ENCODE measurements at regions not wholly inside any gene's neighbourhood (a gene's known extent, or its start where the extent isn't known, plus 50 kb on each side); places are given as distances from the start of the nearest gene placed in this dataset.

- in situ Hi-C loops (cut with MboI; ENCODE audit: low sequenced_read_pairs): no loop called here
Measured at GRCh38 chr14:76950055-76951020, 78.2 kb downstream of the IRF2BPL start.

- in situ Hi-C loops (cut with MboI; ENCODE audit: low sequenced_read_pairs): no loop called here
Measured at GRCh38 chr14:76948976-76949375, 79.5 kb downstream of the IRF2BPL start.

DNA sequence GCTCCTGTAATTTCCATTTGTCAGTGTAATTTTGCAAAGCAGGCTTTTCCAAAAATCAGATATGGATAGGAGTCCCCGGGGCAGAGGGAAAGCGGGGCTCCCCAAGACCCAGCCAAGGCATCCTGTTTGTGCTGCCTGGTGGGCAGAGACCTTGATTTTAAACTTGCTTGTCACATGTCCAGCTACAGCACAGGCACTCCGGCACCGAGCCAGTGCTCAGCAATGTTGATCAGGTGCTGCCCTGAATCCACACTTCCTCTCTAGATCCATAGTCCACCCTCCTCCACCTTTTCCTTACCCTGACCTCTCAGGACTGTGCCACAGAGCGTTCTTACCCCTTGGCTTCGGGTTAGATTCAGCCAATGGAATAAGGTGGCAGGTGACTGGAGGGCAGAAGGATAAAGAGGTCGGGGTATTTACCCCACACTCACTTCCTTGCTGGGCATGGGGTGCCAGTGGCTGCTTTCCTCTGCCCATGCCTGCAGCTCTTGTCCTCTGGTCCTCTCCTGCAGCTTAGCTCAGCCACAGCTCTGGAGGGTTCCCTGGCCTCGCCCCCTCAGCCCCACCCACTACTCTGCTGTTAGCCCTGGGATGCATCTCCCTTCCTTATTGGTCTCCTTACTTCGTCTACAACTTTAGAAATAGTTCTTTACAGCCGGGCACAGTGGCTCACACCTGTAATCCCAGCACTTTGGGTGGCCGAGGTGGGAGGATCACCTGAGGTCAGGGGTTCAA is 80.1 kb downstream of the IRF2BPL start:
- in situ Hi-C loops (cut with MboI; ENCODE audit: low sequenced_read_pairs): no loop called here

GRCh38 chr14:76947838-76948184 is 80.7 kb downstream of the IRF2BPL start:
- in situ Hi-C loops (cut with MboI; ENCODE audit: low sequenced_read_pairs): no loop called here

DNA sequence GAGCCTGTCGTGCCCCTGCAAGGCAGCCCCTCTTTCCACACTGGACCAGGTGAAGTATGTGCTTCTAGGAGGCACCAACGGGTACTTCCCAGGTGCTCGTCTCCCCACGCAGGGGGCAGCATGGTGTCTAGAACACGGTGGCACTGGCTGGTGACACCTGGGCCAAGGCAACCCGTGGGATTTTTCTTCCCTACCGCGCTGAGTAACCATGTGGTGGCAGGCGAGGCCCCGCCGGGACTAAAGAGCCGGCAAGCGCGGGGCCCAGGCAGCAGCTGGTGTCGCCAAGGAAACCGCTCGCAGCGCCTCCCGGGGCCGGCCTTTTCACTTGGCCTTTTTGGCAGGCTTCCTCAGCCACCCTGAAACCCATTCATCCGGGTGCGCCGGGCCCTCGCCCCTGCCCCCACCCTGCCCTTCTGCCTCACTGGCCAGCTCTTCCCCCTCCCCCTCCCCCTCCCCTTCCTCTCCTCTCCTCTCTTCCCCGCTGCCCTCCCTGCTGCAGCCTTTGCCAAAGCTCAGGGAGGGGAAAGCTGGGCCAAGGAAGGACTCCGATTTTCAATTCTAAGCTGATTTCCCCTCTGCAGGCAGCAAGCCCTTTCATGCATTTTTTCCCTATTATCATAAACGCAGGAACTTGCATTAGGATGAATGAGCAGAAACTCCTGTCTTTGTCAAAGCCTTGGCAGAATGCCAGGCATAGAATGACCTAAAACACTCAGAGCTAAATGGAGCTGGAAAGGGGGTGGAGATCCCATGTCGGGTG is 81.2 kb downstream of the IRF2BPL start:
- in situ Hi-C loops (cut with MboI; ENCODE audit: low sequenced_read_pairs): no loop called here

DNA sequence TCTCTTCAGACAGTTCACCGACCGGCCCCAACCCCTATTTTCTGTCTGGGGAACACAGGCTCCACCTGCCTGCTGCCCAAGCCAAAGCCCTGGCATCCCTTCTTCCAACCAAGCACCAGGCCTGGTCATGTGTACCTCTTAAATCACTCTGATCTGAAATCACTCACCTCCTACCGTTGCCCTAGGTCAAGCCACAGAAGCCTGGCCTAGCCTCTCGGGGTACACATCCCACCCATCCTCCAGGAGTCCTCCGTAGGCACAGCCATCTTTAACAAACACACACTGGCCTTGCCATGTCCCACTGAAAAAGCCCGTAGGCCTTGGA is 81.8 kb downstream of the IRF2BPL start:
- in situ Hi-C loops (cut with MboI; ENCODE audit: low sequenced_read_pairs): no loop called here

- in situ Hi-C loops (cut with MboI; ENCODE audit: low sequenced_read_pairs): no loop called here
Measured at GRCh38 chr14:76943072-76943471, 85.4 kb downstream of the IRF2BPL start.

GRCh38 chr14:76941946-76942805 is 86.3 kb downstream of the IRF2BPL start:
- in situ Hi-C loops (cut with MboI; ENCODE audit: low sequenced_read_pairs): no loop called here

- in situ Hi-C loops (cut with MboI; ENCODE audit: low sequenced_read_pairs): no loop called here
Measured at GRCh38 chr14:76941544-76941943, 87.0 kb downstream of the IRF2BPL start.

- in situ Hi-C loops (cut with MboI; ENCODE audit: low sequenced_read_pairs): no loop called here
Measured at GRCh38 chr14:76940021-76940760, 88.3 kb downstream of the IRF2BPL start.

DNA sequence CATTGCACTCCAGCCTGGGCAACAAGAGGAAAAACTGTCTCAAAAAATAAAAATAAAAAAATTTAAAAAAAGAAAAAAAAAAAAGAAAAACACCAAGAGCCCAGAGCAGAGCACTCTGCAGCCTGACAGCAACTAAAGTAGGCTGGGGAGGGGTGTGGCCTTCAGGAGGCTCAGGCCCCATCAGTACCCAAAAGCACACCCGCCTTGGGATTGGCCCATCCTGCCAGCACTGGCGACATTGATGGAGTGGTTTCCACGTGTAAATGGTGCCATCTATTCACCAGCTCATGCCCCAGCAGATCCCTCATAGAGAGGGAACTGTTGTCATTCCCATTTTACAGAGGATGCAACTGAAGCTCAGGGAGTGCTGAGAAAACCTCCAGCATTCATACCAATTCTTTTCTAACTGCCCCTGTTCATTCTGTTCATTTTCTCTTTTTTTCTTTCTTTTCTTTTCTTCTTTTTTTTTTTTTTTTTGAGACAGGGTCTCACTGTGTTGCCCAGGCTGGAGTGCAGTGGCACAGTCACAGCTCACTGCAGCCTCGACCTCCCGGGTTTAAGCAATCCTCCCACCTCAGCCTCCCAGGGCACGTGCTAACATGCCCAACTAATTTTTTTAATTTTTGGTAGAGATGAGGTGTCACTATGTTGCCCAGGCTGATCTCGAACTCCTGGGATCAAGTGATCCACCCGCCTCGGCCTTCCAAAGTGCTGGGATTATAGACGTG is 89.3 kb downstream of the IRF2BPL start:
- in situ Hi-C loops (cut with MboI; ENCODE audit: low sequenced_read_pairs): no loop called here

GRCh38 chr14:76938092-76938500 is 90.4 kb downstream of the IRF2BPL start:
- in situ Hi-C loops (cut with MboI; ENCODE audit: low sequenced_read_pairs): no loop called here

- in situ Hi-C loops (cut with MboI; ENCODE audit: low sequenced_read_pairs): no loop called here
Measured at GRCh38 chr14:76937181-76938091, 91.1 kb downstream of the IRF2BPL start.

- in situ Hi-C loops (cut with MboI; ENCODE audit: low sequenced_read_pairs): no loop called here
Measured at GRCh38 chr14:76936483-76936882, 92.0 kb downstream of the IRF2BPL start.

DNA sequence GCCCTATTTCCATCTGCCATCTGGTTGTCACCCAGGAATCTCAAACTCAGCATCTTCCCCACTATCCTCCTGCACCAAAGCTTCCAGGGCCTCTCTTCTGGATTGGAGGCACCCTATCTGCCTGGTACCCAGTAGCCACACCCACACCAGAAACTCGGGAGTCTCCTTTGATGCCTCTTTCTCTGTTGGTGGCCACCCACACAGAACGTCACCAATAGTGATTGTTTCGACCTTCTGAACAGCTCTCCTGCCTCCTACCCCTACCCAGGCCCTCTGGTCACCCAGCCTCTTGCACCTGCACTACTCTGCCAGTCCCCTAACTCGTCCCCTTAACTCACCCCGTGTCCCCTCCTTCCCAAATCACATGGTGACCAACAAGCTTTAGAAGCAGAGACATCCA is 95.0 kb downstream of the IRF2BPL start:
- in situ Hi-C loops (cut with MboI; ENCODE audit: low sequenced_read_pairs): no loop called here

DNA sequence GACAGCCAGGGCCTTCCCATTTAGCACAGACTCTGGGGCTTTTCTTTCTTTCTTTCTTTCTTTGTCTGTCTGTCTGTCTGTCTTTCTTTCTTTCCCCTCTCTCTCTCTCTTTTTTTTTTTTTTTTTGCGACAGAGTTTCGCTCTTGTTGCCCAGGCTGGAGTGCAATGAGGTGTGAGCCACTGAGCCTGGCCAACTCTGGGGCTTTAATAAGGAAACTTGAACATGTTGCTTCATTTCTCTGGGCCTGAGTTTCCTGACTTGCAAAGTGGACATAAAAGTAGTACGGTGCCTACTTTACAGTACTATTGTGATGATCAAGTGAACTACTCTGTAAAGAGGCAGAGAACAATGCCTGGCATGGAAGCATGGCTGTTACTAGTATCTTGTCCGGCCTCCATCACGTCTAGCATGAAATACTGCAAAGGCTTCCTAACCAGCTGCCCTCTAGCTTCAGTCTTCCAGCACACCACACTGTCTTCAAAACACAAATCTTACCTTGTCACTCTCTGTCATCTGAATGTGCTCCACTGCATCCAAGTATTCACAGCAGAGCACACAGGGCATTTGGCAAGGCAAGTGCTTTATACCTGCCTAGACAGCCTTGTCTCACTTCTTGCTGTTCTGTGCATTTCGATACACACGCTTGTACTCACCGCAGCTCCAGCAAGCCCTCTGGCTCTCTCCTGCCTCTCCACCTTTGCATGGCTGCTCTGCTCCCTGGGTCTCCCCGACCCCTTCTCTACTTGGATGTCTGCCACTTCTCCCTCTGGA is 96.7 kb downstream of the IRF2BPL start:
- in situ Hi-C loops (cut with MboI; ENCODE audit: low sequenced_read_pairs): no loop called here

GRCh38 chr14:76930549-76930948 is 98.0 kb downstream of the IRF2BPL start:
- in situ Hi-C loops (cut with MboI; ENCODE audit: low sequenced_read_pairs): no loop called here
